Stimulated activated naive CD4-positive, alpha-beta T cell (primary cell): ENCODE measurements at regions not wholly inside any gene's neighbourhood (a gene's known extent, or its start where the extent isn't known, plus 50 kb on each side); places are given as distances from the start of the nearest gene placed in this dataset.
"Not testable (repeated sequence)": the region's sequence is repeated elsewhere in the genome, so short reads cannot be mapped to it uniquely, and the experiment has no call there.

Source experiments
- DNase-seq, 6 experiments: peaks; one replicate each; lab custom pipeline; 2025; lab: John Stamatoyannopoulos, UW

DNA sequence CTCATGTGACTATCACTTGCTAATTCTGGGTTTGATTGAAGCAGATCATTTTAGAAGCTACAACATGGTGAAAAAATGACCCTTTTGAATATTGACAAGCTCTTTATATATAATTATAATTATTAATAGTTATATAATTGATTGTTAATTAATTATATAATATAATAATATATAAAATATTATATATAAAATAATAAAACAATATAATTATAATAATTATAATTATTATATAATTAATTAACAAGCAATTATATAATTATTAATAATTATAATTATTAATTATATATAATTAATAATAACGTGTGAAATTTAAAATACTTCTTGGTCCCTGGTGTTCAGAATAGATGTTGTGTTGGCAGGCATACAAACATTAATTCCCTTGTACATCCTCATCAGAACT is 404.1 kb upstream of the CDH19 start:
- no peak for DNase-seq

GRCh38 chr18:67007085-67007484 is 403.2 kb upstream of the CDH19 start:
- DNase-seq, result no peak

DNA sequence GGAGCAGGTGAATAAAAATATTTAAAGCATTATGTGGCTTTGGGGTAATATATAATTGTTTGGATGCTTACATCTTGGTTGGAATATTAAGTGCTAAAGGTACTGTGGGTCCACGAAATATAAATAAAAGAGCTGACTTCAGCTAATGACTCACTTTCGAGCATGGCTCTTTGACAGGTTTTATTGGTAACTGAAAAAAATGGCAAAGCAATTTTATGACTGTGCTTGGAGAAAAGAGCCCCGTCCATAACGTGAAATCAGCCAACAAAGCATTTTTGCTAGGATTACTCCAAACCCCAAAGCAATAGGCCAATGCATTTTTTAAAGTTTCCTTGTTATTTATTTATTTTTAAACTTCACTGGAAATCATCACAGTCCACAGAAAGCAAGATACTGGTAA is 397.2 kb upstream of the CDH19 start:
- no peak for DNase-seq

- no peak for DNase-seq
These were observed 395.1 kb upstream of the CDH19 start for GRCh38 chr18:66999003-66999402.

DNA sequence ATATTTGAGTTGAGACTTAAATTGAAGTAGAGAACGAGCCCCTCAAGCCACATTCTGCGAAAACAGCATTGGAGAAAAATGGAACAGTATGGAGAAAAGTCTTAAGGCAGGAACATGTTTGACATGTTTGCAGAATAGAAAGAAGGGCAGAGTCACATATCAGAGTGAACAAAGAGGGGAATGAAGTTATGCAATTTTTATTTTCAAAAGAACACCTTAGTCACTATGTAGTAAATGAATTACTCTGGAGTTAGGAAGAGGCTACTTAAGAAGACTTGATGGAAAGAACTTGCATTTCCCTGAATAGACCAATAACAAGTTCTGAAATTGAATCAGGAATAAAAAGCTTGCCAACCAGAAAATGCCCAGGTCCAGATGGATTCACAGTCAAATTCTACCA is 391.4 kb upstream of the CDH19 start:
- DNase-seq, result no peak

DNA sequence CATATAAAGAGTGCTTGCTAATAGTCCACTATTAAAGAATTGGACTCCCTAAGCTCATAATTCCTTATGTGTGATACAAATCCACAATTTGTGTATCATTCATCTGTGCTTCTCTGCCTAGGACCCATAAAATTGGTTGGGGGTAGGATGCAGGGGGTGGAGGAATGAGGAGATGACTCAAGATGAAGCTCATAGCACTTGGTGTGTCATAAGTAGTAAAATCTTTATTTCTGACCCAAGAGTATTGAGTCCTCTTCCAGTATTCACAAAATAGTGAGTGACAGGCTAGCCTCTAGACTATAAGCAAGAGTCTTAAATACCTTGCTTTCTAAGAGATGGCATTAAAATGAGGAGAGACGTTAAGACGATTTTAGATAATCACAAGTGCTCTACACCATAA is 390.9 kb upstream of the CDH19 start:
- DNase-seq, result no peak

- DNase-seq, result no peak
These were observed 389.6 kb upstream of the CDH19 start for GRCh38 chr18:66993492-66993891.

DNA sequence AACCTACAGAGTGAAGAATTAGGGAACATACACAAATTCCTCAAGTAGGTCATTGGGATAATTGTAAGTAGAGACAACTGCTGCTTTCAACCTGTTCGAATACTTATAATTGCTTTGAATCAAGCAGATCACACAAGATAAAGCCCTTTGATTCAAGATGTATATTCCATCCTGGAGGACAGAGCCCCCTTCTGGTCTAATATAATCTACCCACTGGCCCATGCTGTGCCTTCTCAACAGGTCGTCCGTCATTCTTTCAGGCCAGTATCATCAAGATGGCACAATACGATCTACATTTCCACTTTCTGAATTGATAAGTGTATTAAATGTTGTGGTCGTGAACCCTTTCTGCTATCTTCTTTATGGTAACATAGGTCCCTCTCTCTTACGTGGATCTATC is 387.0 kb upstream of the CDH19 start:
- no peak for DNase-seq

GRCh38 chr18:66979009-66979408 is 375.1 kb upstream of the CDH19 start:
- no peak for DNase-seq

DNA sequence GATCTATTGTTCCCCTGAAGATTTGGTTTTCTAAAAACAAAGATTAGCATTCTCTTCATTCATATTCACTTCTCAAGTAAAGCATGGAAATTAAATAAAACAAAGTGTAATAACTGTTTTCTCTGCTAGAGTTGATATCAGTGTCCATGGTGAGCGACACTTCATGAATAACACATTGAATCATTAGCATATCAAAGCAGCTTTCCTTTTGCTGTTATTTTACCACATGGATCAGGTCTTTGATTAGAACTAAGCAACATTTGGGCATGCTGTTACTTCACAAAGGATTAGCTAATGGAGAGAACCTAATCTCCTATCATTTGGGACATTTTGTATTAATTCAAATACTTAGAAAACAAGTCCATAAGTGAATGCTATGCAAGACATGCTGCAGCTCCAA is 368.8 kb upstream of the CDH19 start:
- DNase-seq, result no peak

- DNase-seq, result no peak
These were observed 368.1 kb upstream of the CDH19 start for GRCh38 chr18:66971960-66972359.

DNA sequence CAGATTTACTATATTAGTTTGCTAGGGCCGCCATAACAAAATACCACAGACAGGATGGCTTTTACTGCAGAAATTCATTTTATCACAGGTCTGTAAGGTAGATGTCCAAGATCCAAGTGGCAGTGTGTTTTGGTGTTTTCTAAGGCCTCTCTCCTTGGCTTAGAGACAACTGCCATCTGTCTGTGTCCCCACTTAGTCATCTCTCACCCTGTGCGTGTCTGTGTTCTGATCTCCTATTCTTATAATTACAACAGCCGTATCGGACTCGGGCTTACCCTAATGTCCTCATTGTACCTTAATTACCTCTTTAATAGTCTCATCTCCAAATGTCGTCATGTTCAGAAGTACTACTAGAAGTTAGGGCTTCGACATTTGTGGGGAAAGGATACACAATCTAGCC is 362.3 kb upstream of the CDH19 start:
- no peak for DNase-seq

- no peak for DNase-seq
These were observed 354.4 kb upstream of the CDH19 start for GRCh38 chr18:66958309-66958708.

GRCh38 chr18:66951750-66952149 is 347.9 kb upstream of the CDH19 start:
- no peak for DNase-seq

DNA sequence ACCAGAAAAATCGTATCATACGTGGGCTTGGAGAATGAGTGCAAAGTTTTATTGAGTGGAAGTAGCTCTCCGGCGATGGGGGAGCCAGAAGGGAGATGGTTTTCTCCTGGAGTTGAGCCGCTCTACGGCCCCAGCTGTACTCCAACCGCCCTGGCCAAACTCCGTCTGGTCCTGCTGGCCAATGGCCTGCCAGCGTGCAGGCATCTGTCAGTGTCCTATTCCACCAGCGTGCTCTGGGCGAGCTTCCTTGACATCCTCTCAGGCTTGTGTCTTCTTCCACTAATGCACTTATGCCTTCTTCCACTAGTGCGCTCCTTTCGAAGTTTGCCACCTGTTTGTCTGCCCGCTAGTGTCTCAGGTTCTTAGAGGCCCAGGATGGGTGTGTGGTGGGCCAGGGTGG is 345.5 kb upstream of the CDH19 start:
- no peak for DNase-seq

DNA sequence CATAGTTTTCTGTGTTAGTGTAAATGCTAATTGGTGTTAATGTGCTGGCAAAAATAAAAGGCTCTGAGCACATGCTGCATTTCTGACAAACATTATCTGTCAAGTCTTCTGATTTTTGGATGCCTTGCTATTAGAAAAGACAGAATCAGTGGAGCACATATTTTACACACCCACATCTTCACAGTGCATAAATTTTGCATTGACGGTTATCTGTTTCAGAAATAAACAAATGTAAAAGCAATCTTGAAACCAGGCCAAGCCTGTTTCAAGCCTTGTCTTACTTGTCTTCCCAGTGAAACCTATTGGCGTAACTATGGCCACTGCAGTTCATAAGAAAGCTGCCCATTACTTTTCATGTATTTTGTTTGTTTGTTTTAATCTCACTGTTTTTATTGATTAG is 333.7 kb upstream of the CDH19 start:
- no peak for DNase-seq

- DNase-seq, result no peak
These were observed 327.1 kb upstream of the CDH19 start for GRCh38 chr18:66931010-66931409.

DNA sequence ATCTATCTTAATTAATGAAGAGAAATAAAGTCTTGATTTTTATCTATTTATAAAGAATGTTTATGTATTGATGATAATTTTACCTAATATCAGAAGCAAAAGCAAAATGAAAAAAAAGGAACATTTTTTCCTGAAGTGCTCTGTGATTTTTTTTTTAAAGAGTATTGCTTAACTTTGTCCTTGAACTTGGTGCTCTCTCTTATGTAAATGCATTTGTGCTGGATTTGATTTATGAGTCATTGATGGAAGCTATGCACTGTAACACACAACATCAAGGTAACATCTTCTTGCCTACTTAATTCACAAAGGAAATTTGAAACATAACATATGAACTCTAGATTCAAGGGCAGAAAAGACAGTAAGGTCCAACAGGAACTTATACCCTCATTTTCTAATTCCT is 312.9 kb upstream of the CDH19 start:
- DNase-seq, result no peak

GRCh38 chr18:66900837-66901236 is 296.9 kb upstream of the CDH19 start:
- DNase-seq, result no peak

- no peak for DNase-seq
These were observed 291.7 kb upstream of the CDH19 start for GRCh38 chr18:66895631-66896030.

DNA sequence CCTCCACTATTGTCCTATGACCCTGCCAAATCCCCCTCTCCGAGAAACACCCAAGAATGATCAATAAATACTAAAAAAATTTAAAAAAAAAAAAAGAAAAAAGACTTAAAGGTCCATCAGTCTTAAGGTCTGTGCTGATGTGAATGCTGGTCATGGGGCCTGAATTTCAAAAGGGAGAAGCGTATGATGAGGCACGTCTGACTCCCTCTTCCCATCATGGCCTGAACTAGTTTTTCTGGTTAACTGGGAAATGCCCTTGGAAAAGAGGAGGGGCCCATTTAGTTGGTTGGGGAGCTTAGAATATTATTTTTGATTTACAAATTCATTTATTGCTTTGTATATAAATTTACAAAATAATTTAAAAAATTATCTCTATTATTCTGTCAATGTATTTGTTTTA is 291.0 kb upstream of the CDH19 start:
- DNase-seq, result no peak

DNA sequence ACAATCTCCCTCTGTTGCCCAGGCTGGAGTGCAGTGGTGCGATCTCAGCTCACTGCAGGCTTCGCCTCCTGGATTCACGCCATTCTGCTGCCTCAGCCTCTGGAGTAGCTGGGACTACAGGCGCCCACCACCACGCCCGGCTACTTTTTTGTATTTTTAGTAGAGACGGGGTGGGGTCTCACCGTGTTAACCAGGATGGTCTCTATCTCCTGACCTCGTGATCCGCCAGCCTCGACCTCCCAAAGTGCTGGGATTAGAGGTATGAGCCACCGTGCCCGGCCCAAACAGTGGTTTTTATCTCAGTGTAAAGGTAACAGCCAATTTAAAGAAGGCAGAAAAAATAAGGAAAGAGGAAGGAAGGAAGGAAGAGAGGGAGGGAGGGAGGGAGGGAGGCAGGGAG is 288.5 kb upstream of the CDH19 start:
- DNase-seq, result not testable (repeated sequence)

GRCh38 chr18:66874812-66875474 is 271.1 kb upstream of the CDH19 start:
- DNase-seq, result no peak

GRCh38 chr18:66874375-66874774 is 270.5 kb upstream of the CDH19 start:
- no peak for DNase-seq

GRCh38 chr18:66873899-66874298 is 270.0 kb upstream of the CDH19 start:
- no peak for DNase-seq
